IPS DF 6.9 (cell line): ENCODE measurements at regions not wholly inside any gene's neighbourhood (a gene's known extent, or its start where the extent isn't known, plus 50 kb on each side); places are given as distances from the start of the nearest gene placed in this dataset.
"Not testable (repeated sequence)": the region's sequence is repeated elsewhere in the genome, so short reads cannot be mapped to it uniquely, and the experiment has no call there.

ENCODE experiments used
- DNase-seq: peaks from one replicate; pipeline ENCODE4 v3.0.0-alpha.2; 2013; ENCODE audit warnings: low read depth, low spot score
- H3K27ac ChIP-seq: one replicate; pipeline ENCODE4 v1.5.1; 2013; ENCODE audit warnings: low read length, control low read depth
- H3K27me3 ChIP-seq: 2 replicates; pipeline ENCODE4 v1.6.1; 2013; ENCODE audit warnings: mild to moderate bottlenecking, low read length; ENCODE audit not compliant: control insufficient read depth, insufficient read depth
- H3K36me3 ChIP-seq: 2 replicates; pipeline ENCODE4 v1.6.1; 2013; ENCODE audit warnings: low read length; ENCODE audit not compliant: control insufficient read depth, insufficient read depth
- H3K4me1 ChIP-seq: 2 replicates; pipeline ENCODE4 v1.6.1; 2013; ENCODE audit warnings: low read length; ENCODE audit not compliant: control insufficient read depth, insufficient read depth
- H3K4me3 ChIP-seq: 2 replicates; pipeline ENCODE4 v1.5.1; 2013; ENCODE audit warnings: mild to moderate bottlenecking, low read length
- H3K9me3 ChIP-seq: 2 replicates; pipeline ENCODE4 v1.6.1; 2013; ENCODE audit warnings: low read length, inconsistent platforms; ENCODE audit not compliant: control insufficient read depth, insufficient read depth
- WGBS: extraction: QIAGEN DNeasy Blood & Tissue Kit; methylation state at CpG from one replicate; pipeline ENCODE4 v1.1.7; 2013; ENCODE audit warnings: mixed read lengths, missing lambda C conversion rate; ENCODE audit not compliant: insufficient read length, insufficient coverage; 5-methylcytosine and 5-hydroxymethylcytosine counted together

DNA sequence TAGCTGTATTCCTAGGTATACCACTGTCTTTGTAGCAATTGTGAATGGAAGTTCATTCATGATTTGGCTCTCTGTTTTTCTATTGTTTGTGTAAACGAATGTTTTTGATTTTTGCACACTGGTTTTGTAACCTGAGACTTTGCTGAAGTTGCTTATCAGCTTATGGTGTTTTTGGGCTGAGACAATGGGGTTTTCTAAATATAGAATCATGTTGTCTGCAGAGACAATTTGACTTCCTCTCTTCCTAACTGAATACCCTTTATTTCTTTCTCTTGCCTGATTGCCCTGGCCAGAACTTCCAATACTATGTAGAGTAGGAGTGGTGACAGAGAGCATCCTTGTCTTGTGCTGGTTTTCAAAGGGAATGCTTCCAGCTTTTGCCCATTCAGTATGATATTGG is 761.6 kb upstream of the NCAM2 start:
- not testable (repeated sequence) for H3K4me1 ChIP-seq, H3K36me3 ChIP-seq, H3K9me3 ChIP-seq, H3K27me3 ChIP-seq, H3K27ac ChIP-seq, DNase-seq, H3K4me3 ChIP-seq
- no CpG with 5 or more reads among the region's 1 CpG for WGBS

DNA sequence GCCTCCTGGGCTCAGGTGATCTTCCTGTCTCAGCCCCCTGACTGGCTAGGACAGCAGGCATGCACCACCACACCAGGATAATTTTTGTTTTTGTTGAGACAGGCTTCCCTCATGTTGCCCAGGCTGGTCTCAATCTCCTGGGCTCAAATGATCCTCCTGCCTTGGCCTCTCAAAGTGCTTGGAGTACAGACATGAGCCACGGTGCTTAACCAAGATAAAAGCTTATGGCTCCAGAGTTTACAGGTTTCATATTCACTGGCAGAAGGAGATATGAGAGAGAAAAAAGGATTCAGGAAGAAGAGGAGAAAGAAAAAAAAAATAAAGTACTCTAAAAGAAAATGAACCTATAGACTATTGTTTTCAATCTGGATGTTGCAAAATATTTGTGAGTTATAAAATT is 748.8 kb upstream of the NCAM2 start:
- no peaks in the 10 kb centered on the region for H3K27me3 ChIP-seq
- H3K4me1 ChIP-seq = no peaks in the 10 kb centered on the region
- H3K27ac ChIP-seq = no peak overlapping the region
- DNase-seq = no peak
- no CpG with 5 or more reads among the region's 1 CpG for WGBS
- no peak overlapping the region for H3K4me3 ChIP-seq
- no peaks in the 10 kb centered on the region for H3K9me3 ChIP-seq
- H3K36me3 ChIP-seq = no peaks in the 10 kb centered on the region

DNA sequence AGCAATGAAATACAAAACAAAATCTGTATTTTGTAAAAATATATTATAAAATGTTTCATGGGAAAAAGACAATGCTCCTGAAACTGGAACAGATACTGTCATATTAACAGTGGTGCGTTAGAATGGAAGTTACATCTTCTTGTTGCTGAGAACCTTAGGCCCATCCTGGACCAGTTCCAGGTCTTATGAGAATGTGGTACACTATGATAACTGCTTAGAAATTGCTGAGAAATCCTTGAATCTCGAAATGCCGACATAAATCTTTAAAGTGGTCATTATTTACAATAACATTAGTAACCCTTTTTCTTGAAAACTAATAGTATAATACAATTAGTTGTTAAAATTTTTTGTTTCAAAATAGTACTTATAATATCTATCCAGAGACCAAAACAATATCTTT is 747.9 kb upstream of the NCAM2 start:
- Histone ChIP-seq H3K4me1 (no peaks in the 10 kb centered on the region), H3K36me3 (no peaks in the 10 kb centered on the region), H3K9me3 (no peaks in the 10 kb centered on the region), H3K27ac (no peak overlapping the region), H3K4me3 (no peak overlapping the region), H3K27me3 (no peaks in the 10 kb centered on the region)
- no peak for DNase-seq
- no CpG with 5 or more reads among the region's 3 CpGs for WGBS

DNA sequence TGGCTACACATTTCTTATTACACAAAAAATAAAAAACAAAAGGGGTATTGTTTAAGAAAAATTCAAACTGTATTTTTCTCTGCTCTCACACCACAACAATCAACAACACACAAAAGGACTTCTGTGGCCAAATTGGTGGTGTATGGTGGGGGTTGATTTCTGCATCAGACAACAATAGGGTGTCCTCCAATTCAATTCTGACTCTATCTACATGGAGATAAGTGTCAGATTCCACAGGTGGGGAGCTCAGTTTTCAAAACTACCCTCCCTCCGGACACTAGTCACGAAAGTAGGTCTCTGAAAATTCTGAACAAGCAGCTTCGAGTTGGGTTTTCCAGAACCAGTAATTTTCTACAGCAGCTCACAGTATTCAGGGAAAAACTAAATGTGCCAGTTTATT is 744.9 kb upstream of the NCAM2 start:
- Histone ChIP-seq H3K9me3 (no peaks in the 10 kb centered on the region), H3K4me3 (no peak overlapping the region), H3K36me3 (no peaks in the 10 kb centered on the region), H3K4me1 (no peaks in the 10 kb centered on the region), H3K27ac (no peak overlapping the region), H3K27me3 (no peaks in the 10 kb centered on the region)
- DNase-seq = no peak
- no CpG with 5 or more reads among the region's 3 CpGs for WGBS

DNA sequence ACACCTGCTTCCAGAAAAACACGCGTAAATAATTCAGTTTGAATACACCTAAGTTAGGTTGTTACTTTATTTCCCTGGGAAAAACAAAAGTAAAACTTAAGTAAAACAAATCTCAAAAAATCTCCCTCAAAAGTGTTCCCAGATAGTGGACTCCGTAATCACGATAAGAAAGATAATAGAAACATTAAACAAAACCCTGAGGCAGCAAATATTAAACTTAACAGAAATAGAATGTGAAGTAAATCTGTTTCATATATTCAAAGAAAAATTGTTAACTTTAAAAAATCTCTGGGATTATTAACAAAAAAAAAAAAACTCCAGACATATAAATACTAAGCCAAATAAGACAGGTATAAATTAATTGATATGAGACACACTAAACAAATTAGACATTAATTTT is 743.2 kb upstream of the NCAM2 start:
- Histone ChIP-seq H3K27ac (no peak overlapping the region), H3K4me3 (no peak overlapping the region), H3K36me3 (no peaks in the 10 kb centered on the region), H3K27me3 (no peaks in the 10 kb centered on the region), H3K4me1 (no peaks in the 10 kb centered on the region), H3K9me3 (no peaks in the 10 kb centered on the region)
- DNase-seq = no peak
- no CpG with 5 or more reads among the region's 4 CpGs for WGBS

DNA sequence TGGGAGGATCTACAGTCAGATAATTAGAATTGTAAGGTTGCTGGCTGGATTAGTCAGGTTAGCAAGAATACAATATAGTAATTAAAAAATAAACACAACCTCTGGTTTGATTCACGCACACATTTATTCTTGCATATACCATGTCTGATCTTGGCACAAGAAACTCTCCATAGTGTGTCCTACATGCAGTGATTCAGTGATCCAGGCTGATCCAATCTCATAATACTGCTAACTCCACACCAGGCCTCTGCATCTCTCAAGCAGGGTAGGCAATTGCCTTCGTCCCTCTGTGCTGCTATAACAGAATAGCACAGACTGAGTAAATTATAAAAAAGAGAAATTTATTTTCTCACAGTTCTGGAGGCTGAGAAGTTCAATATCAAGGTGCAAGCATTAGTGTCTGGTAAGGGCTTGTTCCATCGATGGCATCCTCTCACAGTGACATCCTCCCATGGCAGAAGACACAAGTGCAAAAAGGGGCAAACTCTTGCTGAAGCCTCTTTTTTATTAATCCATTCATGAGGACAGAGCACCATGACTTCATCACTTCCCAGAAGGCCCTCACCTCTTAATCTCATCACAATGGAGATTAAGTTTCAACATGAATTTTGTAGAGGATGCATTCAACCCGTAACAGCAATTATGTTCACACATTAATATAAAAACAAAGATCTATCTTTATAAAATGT is 741.0 kb upstream of the NCAM2 start:
- Histone ChIP-seq H3K27me3 (no peaks in the 10 kb centered on the region), H3K4me3 (no peak overlapping the region), H3K27ac (no peak overlapping the region), H3K36me3 (no peaks in the 10 kb centered on the region), H3K9me3 (no peaks in the 10 kb centered on the region), H3K4me1 (no peaks in the 10 kb centered on the region)
- no CpG with 5 or more reads among the region's 4 CpGs for WGBS
- DNase-seq = no peak

DNA sequence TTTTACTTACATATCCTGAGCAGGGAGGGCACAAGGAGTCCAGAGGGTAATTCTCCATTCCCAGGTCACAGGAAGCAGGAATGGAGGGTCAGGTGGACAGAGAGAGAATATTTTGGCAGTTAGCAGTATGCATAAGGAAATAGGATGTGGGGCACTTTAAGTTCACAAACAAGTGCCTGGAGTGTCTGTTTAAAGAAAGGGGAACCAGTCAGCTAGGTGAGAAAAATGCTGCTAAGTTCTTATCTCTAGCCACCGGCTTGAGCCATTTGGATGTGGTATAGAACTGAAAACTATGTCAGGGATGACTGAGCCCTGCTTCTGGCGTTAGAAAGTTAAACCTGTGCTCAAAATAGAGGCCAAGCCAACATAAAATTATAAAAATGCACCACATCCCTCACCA is 739.7 kb upstream of the NCAM2 start:
- no CpG with 5 or more reads among the region's 2 CpGs for WGBS
- no peak for DNase-seq
- no peaks in the 10 kb centered on the region for H3K36me3 ChIP-seq
- no peaks in the 10 kb centered on the region for H3K9me3 ChIP-seq
- no peaks in the 10 kb centered on the region for H3K4me1 ChIP-seq
- H3K4me3 ChIP-seq = no peak overlapping the region
- H3K27me3 ChIP-seq = no peaks in the 10 kb centered on the region
- no peak overlapping the region for H3K27ac ChIP-seq

DNA sequence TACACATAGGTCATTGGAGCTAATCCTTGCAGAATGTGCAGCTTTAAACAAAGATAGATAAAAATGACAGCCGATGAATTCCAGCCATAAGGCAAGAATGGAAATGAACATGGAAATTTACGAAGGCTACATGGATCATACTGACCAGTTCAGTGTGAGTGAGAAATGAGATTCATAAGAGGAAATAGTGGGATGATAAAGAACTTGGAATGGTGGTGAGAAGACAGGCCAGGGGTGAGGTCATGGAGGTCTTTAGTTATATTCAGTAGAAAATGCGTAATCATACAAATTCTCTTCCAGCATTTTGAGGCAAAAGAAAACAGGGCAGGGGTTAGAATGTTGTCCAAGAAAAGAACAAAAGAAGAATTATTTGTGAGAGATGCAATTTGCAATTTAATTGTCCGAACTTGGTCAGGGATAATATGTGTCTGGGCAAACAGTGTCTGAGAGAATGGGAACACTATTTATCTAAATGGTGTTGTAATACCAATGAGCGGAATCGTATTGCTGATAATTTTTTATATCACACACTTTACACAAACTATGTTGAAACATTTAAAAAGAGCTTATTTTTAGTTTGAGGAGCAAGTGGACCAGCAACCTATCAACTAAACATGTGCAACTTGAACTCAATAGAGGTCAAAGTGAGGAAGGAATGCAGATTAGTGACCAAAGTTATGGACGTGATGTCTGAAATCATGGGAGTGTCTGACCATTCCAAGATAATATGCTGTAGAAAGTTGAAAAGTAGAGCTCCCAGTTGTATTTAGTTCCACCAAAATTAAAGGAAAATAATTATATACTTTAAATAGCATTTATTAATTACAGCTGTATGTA is 739.0 kb upstream of the NCAM2 start:
- no CpG with 5 or more reads among the region's 7 CpGs for WGBS
- no peak overlapping the region for H3K4me3 ChIP-seq
- H3K27me3 ChIP-seq = no peaks in the 10 kb centered on the region
- H3K36me3 ChIP-seq = no peaks in the 10 kb centered on the region
- DNase-seq = no peak
- H3K27ac ChIP-seq = no peak overlapping the region
- no peaks in the 10 kb centered on the region for H3K4me1 ChIP-seq
- no peaks in the 10 kb centered on the region for H3K9me3 ChIP-seq

DNA sequence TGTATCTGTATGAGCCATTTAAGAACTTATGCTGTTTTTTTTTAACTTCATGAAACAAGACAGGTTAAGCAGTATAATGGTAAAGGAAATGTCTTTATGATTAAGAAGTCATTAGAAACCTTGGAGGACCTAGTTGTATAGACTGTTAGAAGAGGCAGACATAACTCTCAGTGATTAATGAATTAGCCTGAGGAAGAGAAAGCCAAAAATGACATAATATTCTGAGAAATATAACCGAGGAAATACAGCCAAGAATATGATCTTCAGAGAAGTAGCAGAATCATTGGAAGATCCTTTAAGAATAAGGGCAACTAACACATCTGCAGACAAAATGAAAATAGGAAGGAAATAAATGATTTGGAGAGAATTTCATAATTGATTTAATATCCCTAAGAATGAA is 738.1 kb upstream of the NCAM2 start:
- Histone ChIP-seq H3K4me1 (no peaks in the 10 kb centered on the region), H3K4me3 (no peak overlapping the region), H3K27ac (no peak overlapping the region), H3K9me3 (no peaks in the 10 kb centered on the region), H3K36me3 (no peaks in the 10 kb centered on the region), H3K27me3 (no peaks in the 10 kb centered on the region)
- WGBS = no CpG with 5 or more reads among the region's 1 CpG
- DNase-seq = no peak

DNA sequence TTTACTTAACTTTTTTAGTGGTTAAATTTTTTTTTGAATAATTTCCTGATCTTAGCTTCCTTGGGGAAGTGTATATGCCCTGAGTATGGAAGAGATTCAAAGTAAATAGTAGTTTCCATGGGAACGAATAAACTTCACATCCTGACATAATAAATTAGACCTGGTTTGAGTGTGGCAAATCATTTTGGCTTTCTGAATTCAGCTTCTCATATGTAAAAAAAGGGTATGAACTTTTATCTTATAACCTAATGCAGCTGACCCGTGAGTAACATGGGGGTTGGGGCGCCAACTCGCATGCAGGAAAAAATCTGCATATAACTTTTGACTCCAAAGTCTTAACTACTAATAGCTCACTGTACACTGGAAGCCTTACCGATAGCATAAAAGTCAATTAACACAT is 736.8 kb upstream of the NCAM2 start:
- no peak overlapping the region for H3K4me3 ChIP-seq
- H3K4me1 ChIP-seq = no peaks in the 10 kb centered on the region
- H3K27ac ChIP-seq = no peak overlapping the region
- H3K9me3 ChIP-seq = no peaks in the 10 kb centered on the region
- WGBS = no CpG with 5 or more reads among the region's 5 CpGs
- no peak for DNase-seq
- no peaks in the 10 kb centered on the region for H3K27me3 ChIP-seq
- H3K36me3 ChIP-seq = no peaks in the 10 kb centered on the region
